H1 (cell line): ENCODE measurements at regions not wholly inside any gene's neighbourhood (a gene's known extent, or its start where the extent isn't known, plus 50 kb on each side); places are given as distances from the start of the nearest gene placed in this dataset.

Source experiments
- CTCF ChIA-PET: fragments of 300-600 bp; sonication (Branson Sonifier 250); formaldehyde crosslinking; loops from one replicate; lab custom pipeline; 2021; ENCODE audit not compliant: partially characterized antibody; lab: Charles Lee
- POLR2A ChIA-PET: fragments of 300-600 bp; sonication (Branson Sonifier 250); formaldehyde crosslinking; loops from one replicate; lab custom pipeline; 2021; ENCODE audit warnings: inconsistent platforms; ENCODE audit not compliant: partially characterized antibody; lab: Charles Lee
- DNase-seq, 2 experiments: peaks; one replicate each; pipeline versions ENCODE4 v3.0.0 to v3.0.0-alpha.2; 2010 to 2022; ENCODE audit warnings: low spot score in 2 of 2, low read depth in 1 of 2, mixed read lengths in 1 of 2
- FAIRE-seq: peaks from 2 replicates; lab custom pipeline; 2011; peaks lifted over from hg19 to GRCh38; lab: Jason Lieb, UNC
- H2AFZ ChIP-seq: 2 replicates; pipeline ENCODE4 v1.8.1; 2012; ENCODE audit warnings: low read length, inconsistent platforms
- H2AK5ac ChIP-seq: 2 replicates; pipeline ENCODE4 v1.6.1; 2013; ENCODE audit warnings: low read depth, low read length
- H2BK120ac ChIP-seq: replicated peaks from 2 replicates; pipeline ENCODE3; 2013; ENCODE audit warnings: low read depth, low read length, inconsistent platforms
- H2BK12ac ChIP-seq: 2 replicates; pipeline ENCODE4 v1.6.1; 2013; ENCODE audit warnings: low read depth, low read length
- H2BK15ac ChIP-seq: 2 replicates; pipeline ENCODE4 v1.6.1; 2013; ENCODE audit warnings: low read length
- H2BK20ac ChIP-seq: 2 replicates; pipeline ENCODE4 v1.6.1; 2013; ENCODE audit warnings: low read length
- H2BK5ac ChIP-seq: 2 replicates; pipeline ENCODE4 v1.6.1; 2013; ENCODE audit warnings: low read depth, low read length
- H3K14ac ChIP-seq: 2 replicates; pipeline ENCODE4 v1.6.1; 2013; ENCODE audit warnings: inconsistent platforms; ENCODE audit not compliant: insufficient read length
- H3K18ac ChIP-seq: 2 replicates; pipeline ENCODE4 v1.6.1; 2013; ENCODE audit warnings: low read length; ENCODE audit errors: extremely low read depth
- H3K23ac ChIP-seq: 2 replicates; pipeline ENCODE4 v1.6.1; 2013; ENCODE audit warnings: inconsistent platforms; ENCODE audit not compliant: insufficient read length
- H3K23me2 ChIP-seq: 2 replicates; pipeline ENCODE4 v1.6.1; 2013; ENCODE audit warnings: low read depth, low read length
- H3K27ac ChIP-seq: 2 replicates; pipeline ENCODE4 v1.6.1; 2011; ENCODE audit warnings: low read depth, low read length, inconsistent platforms
- H3K27me3 ChIP-seq, 4 experiments: replicated peaks in 1 of 4; 1 replicate in 1 of 4; 2 replicates in 3 of 4; pipeline versions ENCODE4 v1.6.1 to v1.8.1; 2011 to 2013; ENCODE audit warnings: low read length in 3 of 4, mild to moderate bottlenecking in 3 of 4, inconsistent platforms in 2 of 4, mixed read lengths in 2 of 4, moderate library complexity in 1 of 4; ENCODE audit not compliant: control insufficient read depth in 3 of 4, insufficient read depth in 3 of 4; ENCODE audit errors: extremely low read depth in 1 of 4
- H3K36me3 ChIP-seq, 4 experiments: 2 replicates each; pipeline versions ENCODE4 v1.6.1 to v1.8.1; 2011 to 2013; ENCODE audit warnings: mild to moderate bottlenecking in 4 of 4, low read length in 3 of 4, moderate library complexity in 2 of 4, control low read depth in 1 of 4, inconsistent platforms in 1 of 4; ENCODE audit not compliant: insufficient read depth in 4 of 4, control insufficient read depth in 2 of 4
- H3K4ac ChIP-seq: replicated peaks from 2 replicates; pipeline ENCODE3; 2013; ENCODE audit warnings: low read length, low read depth, mixed read lengths, inconsistent platforms; ENCODE audit not compliant: insufficient read length
- H3K4me1 ChIP-seq, 4 experiments: replicated peaks in 1 of 4; 1 replicate in 1 of 4; 2 replicates in 3 of 4; pipeline versions ENCODE4 v1.6.1 to v1.8.1; 2011 to 2013; ENCODE audit warnings: low read length in 3 of 4, inconsistent platforms in 2 of 4, mixed read lengths in 1 of 4; ENCODE audit not compliant: insufficient read depth in 4 of 4, control insufficient read depth in 3 of 4
- H3K4me2 ChIP-seq, 2 experiments: 2 replicates each; pipeline versions ENCODE4 v1.6.1 to v1.8.1; 2011 to 2013; ENCODE audit warnings: low read depth in 2 of 2, low read length in 2 of 2, control low read depth in 1 of 2, inconsistent platforms in 1 of 2, mild to moderate bottlenecking in 1 of 2; ENCODE audit not compliant: insufficient read depth in 1 of 2
- H3K4me3 ChIP-seq, 4 experiments: fragments of 200-600, 300-600 bp in 1 of 4; sonication (generic), shearing (Covaris generic), sonication (Bioruptor Twin) in 1 of 4; 2 replicates each; pipeline versions ENCODE4 v1.5.1 to v1.8.1; 2011 to 2016; ENCODE audit warnings: low read length in 4 of 4, low read depth in 3 of 4, control low read depth in 2 of 4, inconsistent platforms in 2 of 4, mild to moderate bottlenecking in 2 of 4, mixed read lengths in 1 of 4, moderate library complexity in 1 of 4; ENCODE audit not compliant: insufficient read depth in 2 of 4; ENCODE audit errors: extremely low read depth in 1 of 4
- H3K56ac ChIP-seq: replicated peaks from 2 replicates; pipeline ENCODE3; 2013; ENCODE audit warnings: low read depth, mild to moderate bottlenecking, mixed read lengths, low read length, inconsistent platforms; ENCODE audit not compliant: insufficient read length
- H3K79me1 ChIP-seq: 2 replicates; pipeline ENCODE4 v1.6.1; 2013; ENCODE audit warnings: low read depth, low read length, control low read depth
- H3K79me2 ChIP-seq, 2 experiments: 2 replicates each; pipeline versions ENCODE4 v1.6.1 to v1.8.1; 2012 to 2013; ENCODE audit warnings: low read length in 2 of 2, mild to moderate bottlenecking in 2 of 2, inconsistent platforms in 1 of 2; ENCODE audit not compliant: insufficient read depth in 2 of 2, control insufficient read depth in 1 of 2
- H3K9ac ChIP-seq, 4 experiments: replicated peaks in 1 of 4; 1 replicate in 1 of 4; 2 replicates in 3 of 4; pipeline versions ENCODE4 v1.6.1 to v1.8.1; 2011 to 2013; ENCODE audit warnings: low read depth in 3 of 4, low read length in 3 of 4, control low read depth in 2 of 4, mild to moderate bottlenecking in 2 of 4, moderate library complexity in 2 of 4, inconsistent platforms in 1 of 4; ENCODE audit errors: extremely low read depth in 1 of 4
- H3K9me3 ChIP-seq, 2 experiments: 2 replicates each; pipeline versions ENCODE4 v1.6.1 to v1.8.1; 2012 to 2013; ENCODE audit warnings: mild to moderate bottlenecking in 2 of 2, moderate library complexity in 2 of 2, control low read depth in 1 of 2, inconsistent platforms in 1 of 2, low read depth in 1 of 2, low read length in 1 of 2, mixed read lengths in 1 of 2; ENCODE audit not compliant: insufficient read depth in 2 of 2
- H4K20me1 ChIP-seq, 2 experiments: replicated peaks in 1 of 2; 2 replicates each; pipeline versions ENCODE3 to v1.8.1; 2011 to 2013; ENCODE audit warnings: inconsistent platforms in 2 of 2, low read length in 2 of 2, mild to moderate bottlenecking in 1 of 2; ENCODE audit not compliant: insufficient read depth in 2 of 2, control insufficient read depth in 1 of 2
- H4K5ac ChIP-seq: 2 replicates; pipeline ENCODE4 v1.6.1; 2013; ENCODE audit warnings: low read length, low read depth, mixed read lengths, inconsistent platforms; ENCODE audit not compliant: insufficient read length
- H4K8ac ChIP-seq: 2 replicates; pipeline ENCODE4 v1.8.0; 2013; ENCODE audit warnings: mild to moderate bottlenecking, moderate library complexity, low read length, inconsistent platforms; ENCODE audit not compliant: insufficient read depth; ENCODE audit errors: extremely low read depth
- H4K91ac ChIP-seq: replicated peaks from 2 replicates; pipeline ENCODE3; 2013; ENCODE audit warnings: low read length, mixed read lengths, inconsistent platforms; ENCODE audit not compliant: insufficient read length
- BACH1 ChIP-seq: IDR thresholded peaks from 2 replicates; pipeline ENCODE4 v1.6.1; 2012; ENCODE audit warnings: low read length, improper control_type of control experiment
- BCL11A ChIP-seq, 2 experiments: IDR thresholded peaks; one replicate each; pipeline ENCODE4 v1.6.1; 2011; ENCODE audit warnings: low read depth in 2 of 2, low read length in 2 of 2, mild to moderate bottlenecking in 2 of 2
- EGR1 ChIP-seq: IDR thresholded peaks from 2 replicates; pipeline ENCODE4 v1.6.1; 2011; ENCODE audit warnings: low read depth, low read length, borderline replicate concordance
- RNF2 ChIP-seq: fragments of 200-900, 300-1000 bp; sonication (generic); IDR thresholded peaks from 2 replicates; pipeline ENCODE4 v1.7.1; 2016; ENCODE audit warnings: borderline replicate concordance, low read depth, mild to moderate bottlenecking, antibody characterized with exemption, low read length; ENCODE audit not compliant: poor library complexity, severe bottlenecking; ENCODE audit errors: missing control alignments
- SIRT6 ChIP-seq: IDR thresholded peaks from one replicate; pipeline ENCODE4 v1.7.1; 2012; ENCODE audit warnings: low read length, inconsistent platforms
- WGBS, 2 experiments: shearing (Covaris generic) in 1 of 2; methylation state at CpG; one replicate each; pipeline versions ENCODE4 v1.1.6 to v1.1.7; 2013 to 2015; ENCODE audit warnings: low lambda C conversion rate in 2 of 2, mixed read lengths in 2 of 2, inconsistent platforms in 1 of 2, low coverage in 1 of 2, missing lambda C conversion rate in 1 of 2; ENCODE audit not compliant: insufficient replicate concordance in 2 of 2, insufficient coverage in 1 of 2, insufficient read length in 1 of 2; ENCODE audit errors: extremely low coverage in 1 of 2, missing lambda C conversion rate in 1 of 2; 5-methylcytosine and 5-hydroxymethylcytosine counted together

- Histone ChIP-seq H2BK12ac (no peak overlapping the region), H3K36me3 (no peaks in the 10 kb centered on the region), H3K4me2 (no peak overlapping the region), H3K79me1 (no peaks in the 10 kb centered on the region), H3K4ac (no peak overlapping the region), H3K23me2 (no peaks in the 10 kb centered on the region), H3K27me3 (no peaks in the 10 kb centered on the region), H3K18ac (no peak overlapping the region), H3K9ac (no peak overlapping the region), H3K56ac (no peak overlapping the region), H3K14ac (no peak overlapping the region), H2BK120ac (no peak overlapping the region), H4K20me1 (no peaks in the 10 kb centered on the region), H4K8ac (no peak overlapping the region), H2AFZ (no peak overlapping the region), H2BK20ac (no peak overlapping the region), H4K5ac (no peak overlapping the region), H3K79me2 (no peaks in the 10 kb centered on the region), H3K27ac (no peak overlapping the region), H4K91ac (no peak overlapping the region), H3K9me3 (no peaks in the 10 kb centered on the region), H2AK5ac (no peak overlapping the region)
- no peak for DNase-seq
- WGBS, 2 experiments, result 92% methylated on average over 2 of the region's 2 CpGs; no CpG with 5 or more reads in 1 of the 2 experiments
- CTCF ChIA-PET, result no interaction called here
- no peak for FAIRE-seq
- TF ChIP-seq SIRT6, result no peak
- TF ChIP-seq EGR1, result no peak
- TF ChIP-seq BCL11A (IDR thresholded peaks at IDR 0.05; ENCODE audit: low read depth in 2 of 2, low read length in 2 of 2), result no peak
- TF ChIP-seq RNF2, result no peak
- TF ChIP-seq BACH1, result no peak
- TF ChIP-seq, all 59 proteins: peak for 0
- no peak overlapping the region for H3K4me3 ChIP-seq
- no peaks in the 10 kb centered on the region for H3K4me1 ChIP-seq
- no peak overlapping the region for H3K23ac ChIP-seq
- H2BK15ac ChIP-seq, result no peak overlapping the region
- POLR2A ChIA-PET, result no interaction called here
- H2BK5ac ChIP-seq, result no peak overlapping the region
These were observed 1412.7 kb upstream of the IGFBP7 start for GRCh38 chr4:58522765-58523382.
